ENCODE measurements at regions not wholly inside any gene's neighbourhood (a gene's known extent, or its start where the extent isn't known, plus 50 kb on each side); places are given as distances from the start of the nearest gene placed in this dataset.

DNA sequence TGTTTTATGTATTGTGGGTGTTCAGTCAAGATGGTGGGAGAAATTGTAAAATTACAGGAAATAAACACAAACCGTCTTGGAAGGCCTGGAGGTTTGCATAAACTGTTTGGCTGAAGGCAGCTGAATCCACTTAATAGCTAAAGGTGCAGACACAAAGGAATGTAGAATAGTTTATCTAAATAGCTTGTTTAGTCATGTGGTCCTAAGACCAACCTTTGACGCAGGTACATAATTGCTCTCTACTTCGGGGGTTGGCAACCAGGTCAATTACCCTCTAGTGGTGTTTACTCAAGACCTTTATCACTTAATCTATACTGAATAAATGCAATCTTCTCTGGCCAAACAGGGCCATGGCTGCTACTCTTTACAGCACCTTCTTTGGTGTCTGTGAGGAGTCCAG lies 502.8 kb downstream of the IGSF11 start (continued):
- no peak for TF ChIP-seq GABPA (IDR thresholded peaks at IDR 0.05; ENCODE audit: borderline replicate concordance, insufficient read depth, low read length)
- TF ChIP-seq GTF2F1 (IDR thresholded peaks at IDR 0.05; ENCODE audit: borderline replicate concordance, low read depth, low read length) = no peak
- TF ChIP-seq, protein P1, sequence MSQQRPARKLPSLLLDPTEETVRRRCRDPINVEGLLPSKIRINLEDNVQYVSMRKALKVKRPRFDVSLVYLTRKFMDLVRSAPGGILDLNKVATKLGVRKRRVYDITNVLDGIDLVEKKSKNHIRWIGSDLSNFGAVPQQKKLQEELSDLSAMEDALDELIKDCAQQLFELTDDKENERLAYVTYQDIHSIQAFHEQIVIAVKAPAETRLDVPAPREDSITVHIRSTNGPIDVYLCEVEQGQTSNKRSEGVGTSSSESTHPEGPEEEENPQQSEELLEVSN (IDR thresholded peaks at IDR 0.05) = no peak
